ENCODE measurements at regions not wholly inside any gene's neighbourhood (a gene's known extent, or its start where the extent isn't known, plus 50 kb on each side); places are given as distances from the start of the nearest gene placed in this dataset.
A peak's percentile ranks its signal among the peaks of the same experiment; 100 is the strongest.

DNA sequence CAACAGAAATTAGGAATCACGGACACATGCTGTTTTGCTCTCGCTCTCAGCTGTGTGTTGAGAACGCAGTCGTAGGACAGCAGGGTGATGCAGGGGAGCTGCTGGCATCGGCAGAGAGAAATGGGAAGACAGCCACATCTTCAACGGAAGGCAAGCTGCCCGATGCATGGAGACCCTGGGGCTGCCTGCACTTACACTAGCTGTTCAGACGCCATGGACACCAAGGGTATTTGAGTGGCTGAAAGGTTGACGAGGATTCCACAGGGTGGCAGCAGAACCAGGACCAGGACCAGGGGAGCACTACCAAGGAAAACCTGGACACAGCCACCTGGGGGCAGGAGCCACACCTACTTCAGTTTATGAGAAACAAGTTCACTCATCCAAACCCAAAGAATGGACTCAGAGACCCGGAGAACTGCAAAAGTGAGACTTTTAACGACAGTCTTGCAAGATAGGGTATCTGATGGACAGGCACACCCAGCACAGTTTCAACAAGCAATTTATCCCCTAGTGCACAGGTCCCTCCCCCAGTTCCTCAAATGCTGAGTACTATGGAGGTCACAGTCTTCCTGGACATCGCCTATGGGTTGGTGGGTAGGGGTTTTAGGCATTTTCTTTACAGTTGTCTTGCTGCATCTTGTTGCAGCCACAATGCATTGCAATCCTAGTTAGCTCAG, 56.3 kb upstream of the ENTPD6 start:
- no peak overlapping the region for H3K9ac ChIP-seq (ENCODE audit: low read depth in 1 of 2, low read length in 2 of 2)
- no peaks in the 10 kb centered on the region for H3K9me3 ChIP-seq (ENCODE audit: control insufficient read depth in 4 of 4, low read length in 3 of 4)
- H3K27me3 ChIP-seq (ENCODE audit: control insufficient read depth in 4 of 4, insufficient read depth in 4 of 4, low read length in 3 of 4), result peaks cover 0 to under 1% (median 0%) of the 10 kb centered on the region in 4 donors
- DNase-seq (ENCODE audit: low spot score), result no peak
- no peak overlapping the region for H3K27ac ChIP-seq (ENCODE audit: low read depth in 1 of 2, low read length in 2 of 2)
- H3K36me3 ChIP-seq (ENCODE audit: control insufficient read depth in 4 of 4, insufficient read depth in 3 of 4, low read depth in 1 of 4, low read length in 3 of 4), result no peaks in the 10 kb centered on the region
- H3K4me1 ChIP-seq (ENCODE audit: control insufficient read depth in 4 of 4, insufficient read depth in 4 of 4, low read length in 3 of 4), result no peaks in the 10 kb centered on the region
- no peak for TF ChIP-seq FOXA2 (IDR thresholded peaks at IDR 0.05)
- no peak for TF ChIP-seq FOXA1 (IDR thresholded peaks at IDR 0.05)
- TF ChIP-seq HNF4A (conservative IDR thresholded peaks at IDR 0.05), result no peak
- TF ChIP-seq, protein P1, sequence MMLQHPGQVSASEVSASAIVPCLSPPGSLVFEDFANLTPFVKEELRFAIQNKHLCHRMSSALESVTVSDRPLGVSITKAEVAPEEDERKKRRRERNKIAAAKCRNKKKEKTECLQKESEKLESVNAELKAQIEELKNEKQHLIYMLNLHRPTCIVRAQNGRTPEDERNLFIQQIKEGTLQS (IDR thresholded peaks at IDR 0.05), result no peak
- TF ChIP-seq RAD21 (IDR thresholded peaks at IDR 0.05), result peak; percentile 51 to 78
- TF ChIP-seq NR2F2 (IDR thresholded peaks at IDR 0.05), result no peak
- no peak for TF ChIP-seq HNF4G (IDR thresholded peaks at IDR 0.05)
- TF ChIP-seq, protein P2, sequence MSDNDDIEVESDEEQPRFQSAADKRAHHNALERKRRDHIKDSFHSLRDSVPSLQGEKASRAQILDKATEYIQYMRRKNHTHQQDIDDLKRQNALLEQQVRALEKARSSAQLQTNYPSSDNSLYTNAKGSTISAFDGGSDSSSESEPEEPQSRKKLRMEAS (IDR thresholded peaks at IDR 0.05), result no peak
- TF ChIP-seq, protein P3, sequence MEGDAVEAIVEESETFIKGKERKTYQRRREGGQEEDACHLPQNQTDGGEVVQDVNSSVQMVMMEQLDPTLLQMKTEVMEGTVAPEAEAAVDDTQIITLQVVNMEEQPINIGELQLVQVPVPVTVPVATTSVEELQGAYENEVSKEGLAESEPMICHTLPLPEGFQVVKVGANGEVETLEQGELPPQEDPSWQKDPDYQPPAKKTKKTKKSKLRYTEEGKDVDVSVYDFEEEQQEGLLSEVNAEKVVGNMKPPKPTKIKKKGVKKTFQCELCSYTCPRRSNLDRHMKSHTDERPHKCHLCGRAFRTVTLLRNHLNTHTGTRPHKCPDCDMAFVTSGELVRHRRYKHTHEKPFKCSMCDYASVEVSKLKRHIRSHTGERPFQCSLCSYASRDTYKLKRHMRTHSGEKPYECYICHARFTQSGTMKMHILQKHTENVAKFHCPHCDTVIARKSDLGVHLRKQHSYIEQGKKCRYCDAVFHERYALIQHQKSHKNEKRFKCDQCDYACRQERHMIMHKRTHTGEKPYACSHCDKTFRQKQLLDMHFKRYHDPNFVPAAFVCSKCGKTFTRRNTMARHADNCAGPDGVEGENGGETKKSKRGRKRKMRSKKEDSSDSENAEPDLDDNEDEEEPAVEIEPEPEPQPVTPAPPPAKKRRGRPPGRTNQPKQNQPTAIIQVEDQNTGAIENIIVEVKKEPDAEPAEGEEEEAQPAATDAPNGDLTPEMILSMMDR (IDR thresholded peaks at IDR 0.05; ENCODE audit: low read depth, low read length, missing input control), result peak; percentile 31
- no peak overlapping the region for H3K4me3 ChIP-seq (ENCODE audit: low read depth in 1 of 3, low read length in 3 of 3)
- WGBS, result 69% methylated on average over 12 of the region's 12 CpGs

DNA sequence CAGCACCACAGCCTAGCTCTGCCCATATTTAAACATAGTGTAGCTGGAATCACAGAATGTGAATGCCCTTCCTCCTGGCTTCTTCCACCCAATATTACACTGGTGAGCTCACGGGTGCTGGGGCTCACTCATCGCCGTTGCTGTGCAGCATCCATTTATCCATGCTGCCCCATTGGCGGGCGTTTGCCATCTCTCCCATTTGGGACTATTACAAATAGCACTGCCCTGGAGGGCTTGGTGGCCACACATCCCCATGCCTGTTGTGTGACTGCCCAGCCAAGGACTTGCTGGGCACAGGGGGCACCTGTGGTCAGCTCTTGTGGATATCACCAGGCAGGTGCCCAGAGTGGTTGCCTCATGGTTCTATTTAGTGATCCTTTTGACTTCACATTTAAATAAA, 54.5 kb upstream of the ENTPD6 start:
- DNase-seq (ENCODE audit: low spot score), result no peak
- Histone ChIP-seq H3K36me3 (ENCODE audit: control insufficient read depth in 4 of 4, insufficient read depth in 3 of 4, low read depth in 1 of 4, low read length in 3 of 4) (no peaks in the 10 kb centered on the region), H3K4me3 (ENCODE audit: low read depth in 1 of 3, low read length in 3 of 3) (no peak overlapping the region), H3K9ac (ENCODE audit: low read depth in 1 of 2, low read length in 2 of 2) (no peak overlapping the region), H3K9me3 (ENCODE audit: control insufficient read depth in 4 of 4, low read length in 3 of 4) (no peaks in the 10 kb centered on the region), H3K4me1 (ENCODE audit: control insufficient read depth in 4 of 4, insufficient read depth in 4 of 4, low read length in 3 of 4) (no peaks in the 10 kb centered on the region), H3K27ac (ENCODE audit: low read depth in 1 of 2, low read length in 2 of 2) (no peak overlapping the region), H3K27me3 (ENCODE audit: control insufficient read depth in 4 of 4, insufficient read depth in 4 of 4, low read length in 3 of 4) (peaks cover 0 to 3% (median 0%) of the 10 kb centered on the region in 4 donors)
- 88% methylated on average over 5 of the region's 5 CpGs for WGBS
- TF ChIP-seq, protein P1 (IDR thresholded peaks at IDR 0.05), result no peak
- TF ChIP-seq NR2F2 (IDR thresholded peaks at IDR 0.05), result no peak
- TF ChIP-seq HNF4G (IDR thresholded peaks at IDR 0.05), result no peak
- TF ChIP-seq SP1 (IDR thresholded peaks at IDR 0.05), result no peak
- TF ChIP-seq FOXA1 (IDR thresholded peaks at IDR 0.05), result no peak
- TF ChIP-seq, protein P4, sequence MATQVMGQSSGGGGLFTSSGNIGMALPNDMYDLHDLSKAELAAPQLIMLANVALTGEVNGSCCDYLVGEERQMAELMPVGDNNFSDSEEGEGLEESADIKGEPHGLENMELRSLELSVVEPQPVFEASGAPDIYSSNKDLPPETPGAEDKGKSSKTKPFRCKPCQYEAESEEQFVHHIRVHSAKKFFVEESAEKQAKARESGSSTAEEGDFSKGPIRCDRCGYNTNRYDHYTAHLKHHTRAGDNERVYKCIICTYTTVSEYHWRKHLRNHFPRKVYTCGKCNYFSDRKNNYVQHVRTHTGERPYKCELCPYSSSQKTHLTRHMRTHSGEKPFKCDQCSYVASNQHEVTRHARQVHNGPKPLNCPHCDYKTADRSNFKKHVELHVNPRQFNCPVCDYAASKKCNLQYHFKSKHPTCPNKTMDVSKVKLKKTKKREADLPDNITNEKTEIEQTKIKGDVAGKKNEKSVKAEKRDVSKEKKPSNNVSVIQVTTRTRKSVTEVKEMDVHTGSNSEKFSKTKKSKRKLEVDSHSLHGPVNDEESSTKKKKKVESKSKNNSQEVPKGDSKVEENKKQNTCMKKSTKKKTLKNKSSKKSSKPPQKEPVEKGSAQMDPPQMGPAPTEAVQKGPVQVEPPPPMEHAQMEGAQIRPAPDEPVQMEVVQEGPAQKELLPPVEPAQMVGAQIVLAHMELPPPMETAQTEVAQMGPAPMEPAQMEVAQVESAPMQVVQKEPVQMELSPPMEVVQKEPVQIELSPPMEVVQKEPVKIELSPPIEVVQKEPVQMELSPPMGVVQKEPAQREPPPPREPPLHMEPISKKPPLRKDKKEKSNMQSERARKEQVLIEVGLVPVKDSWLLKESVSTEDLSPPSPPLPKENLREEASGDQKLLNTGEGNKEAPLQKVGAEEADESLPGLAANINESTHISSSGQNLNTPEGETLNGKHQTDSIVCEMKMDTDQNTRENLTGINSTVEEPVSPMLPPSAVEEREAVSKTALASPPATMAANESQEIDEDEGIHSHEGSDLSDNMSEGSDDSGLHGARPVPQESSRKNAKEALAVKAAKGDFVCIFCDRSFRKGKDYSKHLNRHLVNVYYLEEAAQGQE (IDR thresholded peaks at IDR 0.05), result no peak
- no peak for TF ChIP-seq TAF1 (conservative IDR thresholded peaks at IDR 0.05)
- TF ChIP-seq GABPA (IDR thresholded peaks at IDR 0.05 in 1 of 2, conservative IDR thresholded peaks at IDR 0.05 in 1 of 2), result no peak
- TF ChIP-seq JUND (IDR thresholded peaks at IDR 0.05), result no peak
- TF ChIP-seq RAD21 (IDR thresholded peaks at IDR 0.05), result no peak
- no peak for TF ChIP-seq YY1 (IDR thresholded peaks at IDR 0.05)
- TF ChIP-seq, protein P2 (IDR thresholded peaks at IDR 0.05), result no peak
- TF ChIP-seq, protein P5, sequence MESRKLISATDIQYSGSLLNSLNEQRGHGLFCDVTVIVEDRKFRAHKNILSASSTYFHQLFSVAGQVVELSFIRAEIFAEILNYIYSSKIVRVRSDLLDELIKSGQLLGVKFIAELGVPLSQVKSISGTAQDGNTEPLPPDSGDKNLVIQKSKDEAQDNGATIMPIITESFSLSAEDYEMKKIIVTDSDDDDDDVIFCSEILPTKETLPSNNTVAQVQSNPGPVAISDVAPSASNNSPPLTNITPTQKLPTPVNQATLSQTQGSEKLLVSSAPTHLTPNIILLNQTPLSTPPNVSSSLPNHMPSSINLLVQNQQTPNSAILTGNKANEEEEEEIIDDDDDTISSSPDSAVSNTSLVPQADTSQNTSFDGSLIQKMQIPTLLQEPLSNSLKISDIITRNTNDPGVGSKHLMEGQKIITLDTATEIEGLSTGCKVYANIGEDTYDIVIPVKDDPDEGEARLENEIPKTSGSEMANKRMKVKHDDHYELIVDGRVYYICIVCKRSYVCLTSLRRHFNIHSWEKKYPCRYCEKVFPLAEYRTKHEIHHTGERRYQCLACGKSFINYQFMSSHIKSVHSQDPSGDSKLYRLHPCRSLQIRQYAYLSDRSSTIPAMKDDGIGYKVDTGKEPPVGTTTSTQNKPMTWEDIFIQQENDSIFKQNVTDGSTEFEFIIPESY (IDR thresholded peaks at IDR 0.05), result no peak
